ENCODE measurements at regions not wholly inside any gene's neighbourhood (a gene's known extent, or its start where the extent isn't known, plus 50 kb on each side); places are given as distances from the start of the nearest gene placed in this dataset.

DNA sequence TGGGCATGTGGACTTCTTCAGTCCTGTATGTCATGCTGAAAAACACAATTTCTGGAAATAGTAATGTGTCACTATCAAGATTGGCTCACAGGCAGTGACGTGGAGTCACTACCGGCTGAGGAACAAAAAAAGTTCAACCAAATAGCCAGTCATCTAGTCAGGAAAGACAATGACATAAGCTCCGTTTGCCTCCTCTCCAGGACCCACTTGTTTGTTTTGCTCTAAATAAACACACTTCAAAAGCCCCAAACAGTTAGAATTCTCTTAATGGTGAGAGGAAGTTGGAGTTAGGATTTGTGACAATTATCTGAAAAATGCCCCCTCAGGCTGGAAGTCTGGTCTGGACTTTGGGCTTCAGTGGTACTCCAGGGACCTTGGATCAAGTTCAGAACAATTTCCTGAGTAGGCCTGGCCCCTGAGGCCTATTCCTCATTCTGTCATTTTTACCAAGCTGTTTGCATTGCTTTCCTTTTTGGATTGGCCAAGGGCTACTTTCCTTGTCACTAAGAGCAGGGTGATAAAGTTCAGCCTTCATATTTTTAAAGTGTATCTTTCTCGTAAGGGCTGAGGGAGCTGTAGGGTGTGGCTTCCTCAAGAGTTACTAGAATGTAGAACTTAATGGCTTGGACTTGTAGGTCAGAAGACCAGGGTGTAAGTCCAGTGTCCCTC lies 98.9 kb downstream of the EOMES start (continued):
- TF ChIP-seq, protein P1, sequence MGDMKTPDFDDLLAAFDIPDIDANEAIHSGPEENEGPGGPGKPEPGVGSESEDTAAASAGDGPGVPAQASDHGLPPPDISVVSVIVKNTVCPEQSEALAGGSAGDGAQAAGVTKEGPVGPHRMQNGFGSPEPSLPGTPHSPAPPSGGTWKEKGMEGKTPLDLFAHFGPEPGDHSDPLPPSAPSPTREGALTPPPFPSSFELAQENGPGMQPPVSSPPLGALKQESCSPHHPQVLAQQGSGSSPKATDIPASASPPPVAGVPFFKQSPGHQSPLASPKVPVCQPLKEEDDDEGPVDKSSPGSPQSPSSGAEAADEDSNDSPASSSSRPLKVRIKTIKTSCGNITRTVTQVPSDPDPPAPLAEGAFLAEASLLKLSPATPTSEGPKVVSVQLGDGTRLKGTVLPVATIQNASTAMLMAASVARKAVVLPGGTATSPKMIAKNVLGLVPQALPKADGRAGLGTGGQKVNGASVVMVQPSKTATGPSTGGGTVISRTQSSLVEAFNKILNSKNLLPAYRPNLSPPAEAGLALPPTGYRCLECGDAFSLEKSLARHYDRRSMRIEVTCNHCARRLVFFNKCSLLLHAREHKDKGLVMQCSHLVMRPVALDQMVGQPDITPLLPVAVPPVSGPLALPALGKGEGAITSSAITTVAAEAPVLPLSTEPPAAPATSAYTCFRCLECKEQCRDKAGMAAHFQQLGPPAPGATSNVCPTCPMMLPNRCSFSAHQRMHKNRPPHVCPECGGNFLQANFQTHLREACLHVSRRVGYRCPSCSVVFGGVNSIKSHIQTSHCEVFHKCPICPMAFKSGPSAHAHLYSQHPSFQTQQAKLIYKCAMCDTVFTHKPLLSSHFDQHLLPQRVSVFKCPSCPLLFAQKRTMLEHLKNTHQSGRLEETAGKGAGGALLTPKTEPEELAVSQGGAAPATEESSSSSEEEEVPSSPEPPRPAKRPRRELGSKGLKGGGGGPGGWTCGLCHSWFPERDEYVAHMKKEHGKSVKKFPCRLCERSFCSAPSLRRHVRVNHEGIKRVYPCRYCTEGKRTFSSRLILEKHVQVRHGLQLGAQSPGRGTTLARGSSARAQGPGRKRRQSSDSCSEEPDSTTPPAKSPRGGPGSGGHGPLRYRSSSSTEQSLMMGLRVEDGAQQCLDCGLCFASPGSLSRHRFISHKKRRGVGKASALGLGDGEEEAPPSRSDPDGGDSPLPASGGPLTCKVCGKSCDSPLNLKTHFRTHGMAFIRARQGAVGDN (CRISPR knock-in tag; IDR thresholded peaks at IDR 0.05): no peak
- peak; percentile 77 for TF ChIP-seq PHF21A (CRISPR knock-in tag; IDR thresholded peaks at IDR 0.05)
- no peak for TF ChIP-seq ZNF235 (CRISPR knock-in tag; IDR thresholded peaks at IDR 0.05; ENCODE audit: borderline replicate concordance)
- TF ChIP-seq, protein P2, sequence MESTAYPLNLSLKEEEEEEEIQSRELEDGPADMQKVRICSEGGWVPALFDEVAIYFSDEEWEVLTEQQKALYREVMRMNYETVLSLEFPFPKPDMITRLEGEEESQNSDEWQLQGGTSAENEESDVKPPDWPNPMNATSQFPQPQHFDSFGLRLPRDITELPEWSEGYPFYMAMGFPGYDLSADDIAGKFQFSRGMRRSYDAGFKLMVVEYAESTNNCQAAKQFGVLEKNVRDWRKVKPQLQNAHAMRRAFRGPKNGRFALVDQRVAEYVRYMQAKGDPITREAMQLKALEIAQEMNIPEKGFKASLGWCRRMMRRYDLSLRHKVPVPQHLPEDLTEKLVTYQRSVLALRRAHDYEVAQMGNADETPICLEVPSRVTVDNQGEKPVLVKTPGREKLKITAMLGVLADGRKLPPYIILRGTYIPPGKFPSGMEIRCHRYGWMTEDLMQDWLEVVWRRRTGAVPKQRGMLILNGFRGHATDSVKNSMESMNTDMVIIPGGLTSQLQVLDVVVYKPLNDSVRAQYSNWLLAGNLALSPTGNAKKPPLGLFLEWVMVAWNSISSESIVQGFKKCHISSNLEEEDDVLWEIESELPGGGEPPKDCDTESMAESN (CRISPR knock-in tag; conservative IDR thresholded peaks at IDR 0.05): no peak; the same call in 1 of the 2 replicates
- TF ChIP-seq PAWR (CRISPR knock-in tag; IDR thresholded peaks at IDR 0.05; ENCODE audit: borderline replicate concordance): no peak
- TF ChIP-seq REL (CRISPR knock-in tag; conservative IDR thresholded peaks at IDR 0.05): no peak
- TF ChIP-seq ZNF768 (CRISPR knock-in tag; IDR thresholded peaks at IDR 0.05): no peak
- peak; percentile 32 for TF ChIP-seq PHF8 (CRISPR knock-in tag; IDR thresholded peaks at IDR 0.05)
- no peak for TF ChIP-seq SRSF1 (optimal IDR thresholded peaks at IDR 0.05; ENCODE audit: low read depth, low read length)
- TF ChIP-seq YEATS4 (CRISPR knock-in tag; IDR thresholded peaks at IDR 0.05; ENCODE audit: borderline replicate concordance): peak; percentile 42; the same call in 1 of the 2 replicates
- peak; percentile 60; the same call in 1 of the 2 replicates for TF ChIP-seq SP140L (CRISPR knock-in tag; IDR thresholded peaks at IDR 0.05; ENCODE audit: borderline replicate concordance)
- no peak for TF ChIP-seq ZNF253 (CRISPR knock-in tag; IDR thresholded peaks at IDR 0.05; ENCODE audit: borderline replicate concordance)
- TF ChIP-seq NFRKB (IDR thresholded peaks at IDR 0.05): no peak
- TF ChIP-seq ZBTB8A (CRISPR knock-in tag; IDR thresholded peaks at IDR 0.05; ENCODE audit: borderline replicate concordance, low read depth): no peak
- TF ChIP-seq, protein P3, sequence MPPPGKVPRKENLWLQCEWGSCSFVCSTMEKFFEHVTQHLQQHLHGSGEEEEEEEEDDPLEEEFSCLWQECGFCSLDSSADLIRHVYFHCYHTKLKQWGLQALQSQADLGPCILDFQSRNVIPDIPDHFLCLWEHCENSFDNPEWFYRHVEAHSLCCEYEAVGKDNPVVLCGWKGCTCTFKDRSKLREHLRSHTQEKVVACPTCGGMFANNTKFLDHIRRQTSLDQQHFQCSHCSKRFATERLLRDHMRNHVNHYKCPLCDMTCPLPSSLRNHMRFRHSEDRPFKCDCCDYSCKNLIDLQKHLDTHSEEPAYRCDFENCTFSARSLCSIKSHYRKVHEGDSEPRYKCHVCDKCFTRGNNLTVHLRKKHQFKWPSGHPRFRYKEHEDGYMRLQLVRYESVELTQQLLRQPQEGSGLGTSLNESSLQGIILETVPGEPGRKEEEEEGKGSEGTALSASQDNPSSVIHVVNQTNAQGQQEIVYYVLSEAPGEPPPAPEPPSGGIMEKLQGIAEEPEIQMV (CRISPR knock-in tag; IDR thresholded peaks at IDR 0.05; ENCODE audit: low read depth): no peak
- TF ChIP-seq, protein P4, sequence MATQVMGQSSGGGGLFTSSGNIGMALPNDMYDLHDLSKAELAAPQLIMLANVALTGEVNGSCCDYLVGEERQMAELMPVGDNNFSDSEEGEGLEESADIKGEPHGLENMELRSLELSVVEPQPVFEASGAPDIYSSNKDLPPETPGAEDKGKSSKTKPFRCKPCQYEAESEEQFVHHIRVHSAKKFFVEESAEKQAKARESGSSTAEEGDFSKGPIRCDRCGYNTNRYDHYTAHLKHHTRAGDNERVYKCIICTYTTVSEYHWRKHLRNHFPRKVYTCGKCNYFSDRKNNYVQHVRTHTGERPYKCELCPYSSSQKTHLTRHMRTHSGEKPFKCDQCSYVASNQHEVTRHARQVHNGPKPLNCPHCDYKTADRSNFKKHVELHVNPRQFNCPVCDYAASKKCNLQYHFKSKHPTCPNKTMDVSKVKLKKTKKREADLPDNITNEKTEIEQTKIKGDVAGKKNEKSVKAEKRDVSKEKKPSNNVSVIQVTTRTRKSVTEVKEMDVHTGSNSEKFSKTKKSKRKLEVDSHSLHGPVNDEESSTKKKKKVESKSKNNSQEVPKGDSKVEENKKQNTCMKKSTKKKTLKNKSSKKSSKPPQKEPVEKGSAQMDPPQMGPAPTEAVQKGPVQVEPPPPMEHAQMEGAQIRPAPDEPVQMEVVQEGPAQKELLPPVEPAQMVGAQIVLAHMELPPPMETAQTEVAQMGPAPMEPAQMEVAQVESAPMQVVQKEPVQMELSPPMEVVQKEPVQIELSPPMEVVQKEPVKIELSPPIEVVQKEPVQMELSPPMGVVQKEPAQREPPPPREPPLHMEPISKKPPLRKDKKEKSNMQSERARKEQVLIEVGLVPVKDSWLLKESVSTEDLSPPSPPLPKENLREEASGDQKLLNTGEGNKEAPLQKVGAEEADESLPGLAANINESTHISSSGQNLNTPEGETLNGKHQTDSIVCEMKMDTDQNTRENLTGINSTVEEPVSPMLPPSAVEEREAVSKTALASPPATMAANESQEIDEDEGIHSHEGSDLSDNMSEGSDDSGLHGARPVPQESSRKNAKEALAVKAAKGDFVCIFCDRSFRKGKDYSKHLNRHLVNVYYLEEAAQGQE (IDR thresholded peaks at IDR 0.05; ENCODE audit: borderline replicate concordance in 1 of 2, low read depth in 1 of 2, low read length in 2 of 2): peak in 1 of 2 experiments; percentile 26; a peak in 1 of 4 replicates
- TF ChIP-seq ZNF101 (CRISPR knock-in tag; IDR thresholded peaks at IDR 0.05; ENCODE audit: borderline replicate concordance, low read depth): no peak
- peak; percentile 76 for TF ChIP-seq SALL1 (CRISPR knock-in tag; IDR thresholded peaks at IDR 0.05)
